HG02943 (cell line): ENCODE measurements at regions not wholly inside any gene's neighbourhood (a gene's known extent, or its start where the extent isn't known, plus 50 kb on each side); places are given as distances from the start of the nearest gene placed in this dataset.
"Not testable (repeated sequence)": the region's sequence is repeated elsewhere in the genome, so short reads cannot be mapped to it uniquely, and the experiment has no call there.

Source experiments
- ATAC-seq: cut with Tn5 transposase; IDR thresholded peaks from one replicate; pipeline ENCODE4 v1.9.1; 2021; ENCODE audit warnings: mild to moderate bottlenecking, low read depth, moderate library complexity; ENCODE audit not compliant: unreplicated experiment

DNA sequence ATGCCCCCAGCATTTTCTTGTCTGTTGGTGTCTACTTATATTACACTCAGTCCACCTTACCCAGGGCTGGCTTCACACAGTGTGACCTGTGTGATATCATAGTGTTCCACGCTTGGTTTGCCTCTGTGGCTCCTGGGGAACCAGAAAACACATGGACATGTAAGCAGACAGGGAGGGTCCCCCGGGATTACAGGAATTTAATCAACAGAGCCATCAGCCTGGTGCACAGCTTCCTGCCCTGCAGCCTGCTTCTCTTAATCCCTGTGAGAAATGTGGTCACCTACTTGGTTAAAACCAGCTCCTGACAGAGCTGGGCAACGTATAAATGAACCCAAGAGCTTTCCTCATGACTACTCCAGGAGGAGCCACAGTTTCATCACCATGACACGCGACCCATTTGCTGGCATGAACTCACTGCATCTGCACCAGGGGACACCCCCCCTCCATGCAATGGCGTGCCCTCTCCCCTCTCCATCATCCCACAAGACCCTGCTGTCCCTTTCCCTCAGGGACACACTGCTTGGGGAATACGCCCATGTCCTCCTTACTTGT, 152.1 kb downstream of the UQCRFS1 start:
- no peak for ATAC-seq

DNA sequence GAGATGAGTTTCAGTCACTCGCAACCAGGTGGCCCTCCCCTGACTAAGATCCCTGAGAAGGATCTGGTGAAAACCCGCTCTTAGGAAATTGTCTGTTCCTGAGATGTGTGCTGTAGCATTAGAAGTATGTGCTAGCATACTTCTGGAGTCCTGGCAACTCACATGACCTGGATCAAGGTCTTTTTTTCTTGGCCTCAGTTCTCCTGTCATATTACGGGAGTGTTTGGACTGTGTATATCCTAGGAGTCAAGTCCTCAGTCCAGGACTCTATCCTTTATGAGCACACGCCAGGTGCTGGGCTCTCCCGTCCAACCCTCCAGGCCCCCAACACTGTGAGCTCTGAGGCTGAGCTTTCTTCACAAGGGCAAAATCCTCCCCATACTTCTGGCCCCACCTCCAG, 156.4 kb downstream of the UQCRFS1 start:
- no peak for ATAC-seq

- ATAC-seq: no peak
Observed at GRCh38 chr19:29054886-29055675, 157.9 kb downstream of the UQCRFS1 start.

DNA sequence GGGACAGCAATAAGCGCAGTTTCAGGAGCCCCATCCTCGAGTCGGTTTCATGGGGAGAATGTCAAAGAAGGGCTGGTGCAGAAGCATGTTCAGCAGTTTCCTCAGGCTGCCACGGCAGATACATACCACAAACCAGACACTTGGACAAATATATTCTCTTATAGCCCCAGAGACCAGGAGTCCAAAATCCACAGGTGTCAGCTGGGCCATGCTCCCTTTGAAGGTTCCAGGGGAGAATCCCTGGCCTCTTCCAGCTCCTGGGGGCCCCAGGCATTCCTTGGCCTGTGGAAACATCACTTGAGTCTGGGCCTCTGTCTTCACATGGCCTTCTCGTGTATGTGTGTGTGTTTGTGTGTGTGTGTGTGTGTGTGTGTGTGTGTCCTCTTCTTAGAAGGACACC, 164.1 kb downstream of the UQCRFS1 start:
- no peak for ATAC-seq

DNA sequence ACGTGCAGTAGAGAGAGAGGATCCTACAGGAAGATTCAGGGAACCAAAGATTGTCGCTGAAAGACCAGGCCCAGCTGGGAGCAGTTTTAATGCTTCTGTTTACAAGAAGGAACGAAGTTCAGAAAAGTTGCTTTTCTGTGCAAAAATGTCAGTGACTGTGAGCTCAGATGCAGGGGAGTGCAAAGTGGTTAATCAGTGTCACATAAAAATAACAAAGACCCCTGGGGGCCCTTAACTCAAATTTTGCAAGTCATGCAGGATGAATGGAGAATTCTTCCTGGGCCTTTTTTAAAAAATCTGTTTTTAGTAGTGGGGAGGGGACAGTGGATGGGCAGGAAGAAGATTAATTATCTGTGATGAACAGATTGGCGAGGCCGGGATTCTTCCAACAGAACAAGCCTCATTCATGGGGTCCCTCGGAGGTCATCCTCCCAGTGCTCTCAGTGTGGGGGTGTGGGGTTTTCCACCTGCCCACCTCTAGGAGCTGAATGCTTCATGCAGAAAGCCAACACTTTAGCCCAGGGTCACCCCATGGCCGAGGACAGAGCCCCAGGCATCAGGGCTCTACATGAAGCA, 167.2 kb downstream of the UQCRFS1 start:
- no peak for ATAC-seq

- ATAC-seq: no peak
Observed at GRCh38 chr19:29044037-29044436, 168.9 kb downstream of the UQCRFS1 start.

GRCh38 chr19:29042450-29042849, 170.5 kb downstream of the UQCRFS1 start:
- no peak for ATAC-seq

- no peak for ATAC-seq
Observed at GRCh38 chr19:29040951-29041350, 172.0 kb downstream of the UQCRFS1 start.

DNA sequence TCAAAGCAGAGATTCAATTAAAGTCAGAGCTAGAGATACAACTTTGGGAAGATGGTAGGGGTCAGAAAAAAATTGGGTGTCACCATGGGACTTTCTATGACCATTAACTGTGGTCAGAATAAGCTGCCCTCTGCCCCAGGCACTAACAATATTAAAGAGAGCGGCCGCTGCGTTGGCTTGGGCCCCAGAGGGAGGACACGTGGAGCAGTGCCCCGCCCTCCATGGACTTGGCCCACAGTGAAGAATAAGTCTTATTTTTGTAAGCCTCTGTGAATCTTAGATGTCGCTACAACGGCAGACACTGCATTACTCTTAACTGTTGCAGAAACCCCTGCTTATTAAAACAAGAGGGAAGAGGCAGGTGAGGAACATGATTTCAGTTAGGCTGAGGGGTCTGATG, 172.7 kb downstream of the UQCRFS1 start:
- ATAC-seq: no peak

DNA sequence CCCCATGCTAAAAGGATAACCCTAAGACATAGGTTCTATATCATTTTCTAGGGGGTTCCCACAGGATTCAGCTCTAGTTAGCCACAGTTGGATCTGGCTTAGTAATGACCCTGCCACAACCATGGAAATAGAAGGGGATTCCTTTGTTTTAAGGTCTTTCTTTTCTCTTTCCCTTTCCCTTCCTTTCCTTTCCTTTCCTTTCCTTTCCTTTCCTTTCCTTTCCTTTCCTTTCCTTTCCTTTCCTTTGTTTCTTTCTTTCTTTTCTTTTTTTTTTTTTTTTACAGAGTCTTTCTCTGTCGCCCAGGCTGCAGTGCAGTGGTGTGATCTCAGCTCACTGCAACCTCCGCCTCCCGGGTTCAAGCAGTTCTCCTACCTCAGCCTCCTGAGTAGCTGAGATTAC, 173.9 kb downstream of the UQCRFS1 start:
- not testable (repeated sequence) for ATAC-seq

GRCh38 chr19:29031216-29031615, 181.7 kb downstream of the UQCRFS1 start:
- ATAC-seq: no peak

GRCh38 chr19:29029268-29029958, 183.5 kb downstream of the UQCRFS1 start:
- no peak for ATAC-seq

DNA sequence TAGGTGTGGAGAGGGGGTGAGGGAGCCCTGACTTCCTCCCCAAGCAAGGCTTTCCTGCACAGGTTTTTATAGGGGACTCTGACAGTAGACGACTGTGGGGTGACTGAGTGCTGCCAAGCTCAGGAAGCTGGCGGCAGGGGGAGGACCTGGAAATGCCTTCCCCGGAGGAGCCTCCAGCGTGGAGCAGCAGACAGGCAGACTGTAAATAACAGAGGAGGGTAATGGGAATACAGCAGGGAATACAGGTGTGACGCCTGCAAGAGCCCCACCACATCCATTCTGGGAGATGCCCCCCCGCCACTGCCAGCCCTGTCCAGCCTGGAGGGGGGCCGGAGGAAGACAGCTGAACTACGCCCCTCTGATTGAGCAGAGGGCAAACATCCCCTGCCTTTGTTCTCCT, 190.4 kb downstream of the UQCRFS1 start:
- no peak for ATAC-seq

DNA sequence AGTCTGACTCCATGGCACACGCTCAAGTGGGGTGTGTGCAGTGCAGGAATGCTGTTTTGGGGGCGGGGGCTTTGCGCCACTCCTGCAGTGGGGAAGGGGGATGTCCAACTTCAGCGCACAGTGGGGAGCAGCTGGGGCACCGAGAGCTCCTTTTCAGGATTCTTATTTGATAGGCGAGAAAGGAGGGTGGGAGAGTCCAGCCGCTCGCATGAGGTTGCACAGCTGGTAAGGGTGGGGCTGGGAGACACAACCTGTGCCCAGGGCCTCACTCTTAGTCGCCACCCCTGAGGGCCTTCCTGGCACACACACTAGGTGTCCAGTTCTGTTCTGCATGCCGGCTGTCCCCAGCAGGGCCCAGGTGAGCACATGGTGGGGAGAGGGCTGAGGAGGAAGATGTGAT, 190.8 kb downstream of the UQCRFS1 start:
- ATAC-seq: no peak

GRCh38 chr19:29021232-29021916, 191.6 kb downstream of the UQCRFS1 start:
- no peak for ATAC-seq

- no peak for ATAC-seq
Observed at GRCh38 chr19:29019403-29019802, 193.5 kb downstream of the UQCRFS1 start.

DNA sequence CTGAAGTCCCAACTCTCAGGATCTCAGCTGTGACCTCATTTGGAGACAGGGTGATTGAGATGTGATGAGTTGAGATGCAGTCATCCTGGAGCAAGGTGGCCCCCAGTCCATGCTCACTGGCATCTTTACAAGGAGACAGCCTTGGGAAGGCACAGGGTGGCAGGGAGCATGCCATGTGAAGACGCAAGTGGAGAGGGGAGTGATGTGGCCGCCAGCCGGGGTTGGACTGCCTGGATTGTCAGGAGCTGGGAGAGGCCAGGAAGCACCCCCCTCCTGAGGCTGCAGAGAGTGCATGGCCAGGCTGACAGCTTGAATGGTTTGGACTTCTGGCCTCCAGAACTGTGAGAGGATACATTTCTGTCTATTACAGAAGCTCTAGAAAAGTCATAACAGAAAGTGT, 194.4 kb downstream of the UQCRFS1 start:
- ATAC-seq: no peak

DNA sequence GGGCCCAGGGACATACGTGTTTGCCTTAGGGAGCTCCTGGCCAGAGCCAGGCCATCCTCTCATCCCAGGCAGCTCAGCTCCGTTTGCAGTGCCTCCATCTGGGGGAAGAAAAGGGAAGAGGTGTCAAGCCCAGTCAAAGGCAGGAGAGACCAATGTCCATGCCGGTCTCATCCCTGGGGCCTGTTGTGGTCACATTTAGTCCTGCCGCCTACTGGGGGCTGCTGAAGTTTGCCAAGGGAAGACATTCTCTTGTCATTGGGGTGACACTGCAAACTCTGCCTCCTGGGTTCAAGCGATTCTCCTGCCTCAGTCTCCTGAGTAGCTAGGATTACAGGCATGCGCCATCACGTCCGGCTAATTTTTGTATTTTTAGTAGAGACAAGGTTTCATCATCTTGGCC, 195.2 kb downstream of the UQCRFS1 start:
- ATAC-seq: no peak

DNA sequence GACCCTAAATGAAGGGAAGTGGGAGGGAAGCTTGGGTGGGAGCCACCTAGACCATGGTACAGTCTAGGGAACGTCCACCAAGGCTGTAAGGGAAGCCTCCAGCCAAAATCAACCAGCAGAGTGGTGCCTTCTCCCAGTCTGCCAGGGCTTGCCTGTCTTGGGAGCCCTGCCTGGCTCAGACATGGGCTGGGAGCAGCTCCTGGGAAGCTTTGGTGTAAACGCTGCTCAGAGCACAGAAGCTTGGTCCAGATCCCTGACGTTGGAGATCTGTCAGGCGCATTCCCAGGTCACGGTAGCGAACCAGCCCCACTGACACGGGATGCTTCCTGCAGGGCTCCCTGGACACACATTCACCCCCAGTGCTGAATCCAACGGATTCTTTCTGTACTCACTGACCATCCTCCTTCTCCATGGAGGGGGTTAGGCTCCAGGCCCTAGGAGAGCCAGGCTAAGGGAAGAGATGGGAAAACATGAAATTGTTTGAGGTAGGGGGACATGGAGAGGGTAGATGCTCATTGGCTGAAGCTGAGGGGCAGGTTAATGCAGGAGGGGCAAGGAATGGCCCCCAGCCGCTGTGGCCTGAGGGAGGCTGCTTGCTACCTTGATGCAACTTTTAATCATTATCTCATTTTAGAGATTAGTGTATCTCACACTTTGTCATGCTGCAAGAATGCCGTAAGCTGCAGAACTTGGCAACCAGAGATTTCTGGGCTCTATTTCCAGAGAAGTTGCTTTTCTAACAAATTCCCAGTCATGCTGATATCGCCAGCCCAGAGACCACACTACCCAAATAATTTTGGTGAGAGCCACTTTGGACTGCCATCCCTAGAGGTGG, 195.8 kb downstream of the UQCRFS1 start:
- ATAC-seq: no peak

DNA sequence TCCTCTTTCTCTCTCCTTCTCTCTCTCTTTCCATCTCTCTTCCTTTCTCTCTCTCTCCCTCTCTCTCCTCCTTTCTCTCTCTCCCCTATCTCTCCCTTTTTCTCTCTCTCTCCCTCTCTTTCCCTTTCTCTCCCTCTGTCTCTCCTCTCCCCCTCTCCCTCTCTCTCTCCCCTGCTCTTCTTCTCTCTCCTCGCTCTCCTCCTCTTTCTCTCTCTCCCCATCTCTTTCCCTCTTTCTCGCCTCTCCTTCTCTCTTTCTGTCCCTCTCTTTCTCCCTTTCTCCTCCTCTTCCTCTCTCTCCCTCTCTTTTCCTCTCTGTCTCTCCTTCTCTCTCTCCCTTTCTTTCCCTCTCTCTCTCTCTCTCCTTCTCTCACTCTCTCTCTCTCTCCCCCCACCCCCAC, 196.6 kb downstream of the UQCRFS1 start:
- ATAC-seq: no peak
